ENCODE measurements at regions not wholly inside any gene's neighbourhood (a gene's known extent, or its start where the extent isn't known, plus 50 kb on each side); places are given as distances from the start of the nearest gene placed in this dataset.

DNA sequence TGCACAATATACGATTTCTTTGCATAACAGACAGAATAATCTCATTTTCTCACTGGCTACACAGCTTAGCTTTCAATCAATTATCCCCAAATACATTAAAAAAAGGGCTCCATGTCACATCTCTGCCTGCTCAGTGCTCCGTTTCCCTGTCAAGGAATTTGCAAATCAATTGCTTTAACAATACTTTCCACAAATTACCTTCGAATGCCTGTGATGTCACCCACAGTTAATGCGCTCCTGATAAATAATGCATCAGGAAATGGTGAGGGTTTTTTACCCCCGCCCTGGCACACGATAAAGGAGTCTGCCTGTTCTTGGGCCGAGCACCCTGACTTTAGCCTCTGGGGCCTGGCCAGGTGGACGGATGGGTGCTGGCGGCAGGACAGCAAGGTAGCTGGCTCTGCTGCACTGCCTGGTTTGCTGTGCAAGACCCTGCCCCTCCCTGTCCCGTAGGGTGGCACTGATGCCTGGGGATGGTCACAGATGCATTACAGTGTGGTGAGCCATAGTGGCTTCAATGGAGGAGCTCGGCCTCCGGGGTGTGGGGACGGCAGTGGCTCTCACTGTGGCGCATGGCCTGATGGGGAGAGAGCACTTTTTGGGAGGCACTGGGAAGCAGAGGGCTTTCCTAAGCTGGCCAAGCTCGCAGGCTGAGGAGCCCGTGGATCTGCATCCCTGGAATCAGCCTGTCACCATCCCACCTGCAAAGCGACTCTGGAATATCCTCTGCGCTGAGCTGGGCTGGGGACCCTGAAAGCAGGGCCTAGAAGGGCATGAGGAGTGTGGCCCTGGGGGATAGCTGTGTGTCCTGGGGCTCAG, 88.3 kb upstream of the HS6ST1 start:
- H3K4me3 ChIP-seq: no peak overlapping the region
- no peaks in the 10 kb centered on the region for H3K9me3 ChIP-seq
- TF ChIP-seq, protein P1, sequence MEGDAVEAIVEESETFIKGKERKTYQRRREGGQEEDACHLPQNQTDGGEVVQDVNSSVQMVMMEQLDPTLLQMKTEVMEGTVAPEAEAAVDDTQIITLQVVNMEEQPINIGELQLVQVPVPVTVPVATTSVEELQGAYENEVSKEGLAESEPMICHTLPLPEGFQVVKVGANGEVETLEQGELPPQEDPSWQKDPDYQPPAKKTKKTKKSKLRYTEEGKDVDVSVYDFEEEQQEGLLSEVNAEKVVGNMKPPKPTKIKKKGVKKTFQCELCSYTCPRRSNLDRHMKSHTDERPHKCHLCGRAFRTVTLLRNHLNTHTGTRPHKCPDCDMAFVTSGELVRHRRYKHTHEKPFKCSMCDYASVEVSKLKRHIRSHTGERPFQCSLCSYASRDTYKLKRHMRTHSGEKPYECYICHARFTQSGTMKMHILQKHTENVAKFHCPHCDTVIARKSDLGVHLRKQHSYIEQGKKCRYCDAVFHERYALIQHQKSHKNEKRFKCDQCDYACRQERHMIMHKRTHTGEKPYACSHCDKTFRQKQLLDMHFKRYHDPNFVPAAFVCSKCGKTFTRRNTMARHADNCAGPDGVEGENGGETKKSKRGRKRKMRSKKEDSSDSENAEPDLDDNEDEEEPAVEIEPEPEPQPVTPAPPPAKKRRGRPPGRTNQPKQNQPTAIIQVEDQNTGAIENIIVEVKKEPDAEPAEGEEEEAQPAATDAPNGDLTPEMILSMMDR (IDR thresholded peaks at IDR 0.05): no peak
- no peak for TF ChIP-seq POLR2A (IDR thresholded peaks at IDR 0.05)
- DNase-seq: peak in 1 of 3 donors; percentile 37
- H3K27me3 ChIP-seq: no peaks in the 10 kb centered on the region
- H3K4me1 ChIP-seq: no peaks in the 10 kb centered on the region
- H3K27ac ChIP-seq: no peak overlapping the region
- H3K36me3 ChIP-seq: no peaks in the 10 kb centered on the region

DNA sequence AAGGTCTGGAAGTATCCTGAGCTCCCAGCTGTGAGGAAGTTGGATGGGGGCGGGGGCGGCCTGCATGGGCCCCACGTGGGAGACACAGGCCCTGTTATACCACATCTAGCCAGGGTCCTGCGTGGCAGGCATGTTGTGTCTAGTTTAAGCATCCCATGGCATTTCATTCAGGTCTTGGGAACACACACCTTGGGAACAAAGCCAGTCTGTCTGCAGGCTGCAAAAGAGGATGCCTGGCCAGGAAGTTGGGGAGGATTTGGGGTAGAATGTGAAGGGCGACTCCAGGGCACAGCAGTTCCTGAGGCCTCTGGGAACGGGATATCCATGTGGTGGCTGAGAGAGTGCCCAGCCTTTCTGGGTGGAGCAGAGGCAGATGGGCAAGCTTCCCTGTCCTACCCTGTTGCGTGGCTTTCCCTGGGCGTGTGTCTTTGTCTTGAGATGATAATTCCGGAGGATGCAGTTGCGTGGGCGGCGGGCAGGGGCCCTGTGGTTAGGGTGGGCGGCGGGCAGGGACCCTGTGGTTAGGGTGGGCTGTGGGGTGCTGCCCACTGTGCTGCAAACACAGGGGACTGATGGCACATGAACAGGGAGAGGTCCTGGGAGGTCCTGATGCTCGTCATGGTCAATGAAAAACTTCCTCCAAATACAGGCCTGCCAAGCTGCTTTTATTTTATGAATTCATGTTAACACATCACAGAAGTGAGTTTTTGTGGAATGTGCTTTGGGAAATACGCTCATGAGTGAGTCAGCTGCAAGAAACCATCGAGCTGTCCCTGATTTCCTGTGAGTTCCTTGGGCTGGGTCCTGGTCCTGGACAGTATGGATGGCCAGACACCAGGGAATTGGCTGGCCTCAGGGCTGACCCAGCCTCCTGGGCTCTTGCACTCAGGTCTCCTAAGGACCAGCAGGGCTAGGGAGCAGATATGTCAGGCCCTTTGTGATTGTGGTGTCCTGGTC, 90.0 kb upstream of the HS6ST1 start:
- Histone ChIP-seq H3K4me3 (no peak overlapping the region), H3K9me3 (no peaks in the 10 kb centered on the region), H3K36me3 (no peaks in the 10 kb centered on the region), H3K27ac (peak overlapping the region in 1 of 4 donors; percentile 48), H3K27me3 (no peaks in the 10 kb centered on the region), H3K4me1 (no peaks in the 10 kb centered on the region)
- TF ChIP-seq, protein P1 (IDR thresholded peaks at IDR 0.05): no peak
- TF ChIP-seq POLR2A (IDR thresholded peaks at IDR 0.05): no peak
- DNase-seq: peak in 1 of 3 donors; percentile 41

DNA sequence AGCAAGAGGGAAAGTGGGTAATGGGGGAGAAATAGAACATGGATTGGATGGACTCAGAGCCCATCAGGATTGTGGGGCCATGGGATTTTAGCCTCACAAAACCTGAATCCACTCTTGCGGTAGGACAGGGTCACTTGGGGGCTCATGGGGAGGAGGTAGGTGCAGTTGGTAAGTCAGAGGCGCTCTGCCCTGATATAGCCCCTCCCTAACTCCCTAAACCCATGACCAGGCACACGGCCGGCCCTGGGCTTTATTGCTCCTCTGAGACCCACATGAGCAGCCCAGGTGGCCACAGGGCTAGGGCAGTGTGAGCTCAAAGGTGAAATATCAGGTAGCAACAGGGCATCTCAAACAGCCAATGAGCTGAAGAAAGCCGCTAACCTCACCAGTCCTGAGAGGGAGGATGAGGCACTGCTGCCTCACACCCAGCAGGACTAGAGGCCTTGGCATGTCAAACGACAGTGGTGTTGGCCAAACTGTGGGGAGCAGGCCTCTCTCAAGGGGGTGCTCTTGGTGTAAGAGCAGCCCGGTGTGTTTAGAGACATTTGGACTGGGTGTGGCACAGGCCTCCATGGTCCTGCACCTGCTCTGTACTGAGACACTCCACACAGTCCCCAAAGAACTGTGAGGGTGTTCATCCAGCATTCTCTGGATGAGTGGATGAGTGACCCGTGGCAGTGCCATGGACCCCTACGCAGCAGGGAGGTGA, 90.8 kb upstream of the HS6ST1 start:
- Histone ChIP-seq H3K27ac (no peak overlapping the region), H3K27me3 (no peaks in the 10 kb centered on the region), H3K4me3 (no peak overlapping the region), H3K4me1 (no peaks in the 10 kb centered on the region), H3K36me3 (no peaks in the 10 kb centered on the region), H3K9me3 (no peaks in the 10 kb centered on the region)
- TF ChIP-seq POLR2A (IDR thresholded peaks at IDR 0.05): no peak
- TF ChIP-seq, protein P1 (IDR thresholded peaks at IDR 0.05): no peak
- no peak for DNase-seq

DNA sequence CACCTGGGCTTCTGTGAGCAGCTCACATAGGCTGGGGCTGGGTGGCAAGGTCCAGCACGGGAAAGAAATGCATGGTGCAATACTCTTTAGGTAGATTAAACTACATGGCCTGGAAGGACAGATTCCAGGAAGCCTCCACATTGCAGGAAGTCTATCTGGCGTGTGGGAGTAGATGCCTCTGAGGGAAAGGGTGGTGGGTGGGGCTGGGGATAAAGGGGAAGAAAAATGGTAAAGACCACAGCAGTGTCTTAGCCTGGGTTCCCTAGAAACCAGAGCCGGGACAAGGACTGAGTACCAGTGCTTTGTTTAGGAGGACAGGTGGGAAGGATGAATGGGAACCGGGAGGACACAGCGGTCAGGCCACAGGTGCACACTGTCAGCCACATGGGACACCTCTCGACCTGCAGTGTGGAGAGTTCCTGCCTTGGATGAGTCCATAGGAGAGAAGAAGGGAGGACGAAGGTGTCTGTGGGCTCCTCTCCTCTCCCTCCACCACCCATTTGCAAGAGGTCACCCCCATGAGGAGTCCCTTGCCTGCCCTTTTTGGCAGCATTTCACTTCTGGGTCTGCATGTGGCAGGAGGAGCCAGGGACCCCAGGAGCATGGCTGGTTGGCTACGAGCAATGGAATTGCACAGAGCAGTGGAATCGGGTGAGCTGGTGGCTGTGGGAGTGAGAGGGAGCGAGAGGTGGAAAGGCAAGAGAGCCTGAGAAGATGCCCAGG, 91.5 kb upstream of the HS6ST1 start:
- H3K27ac ChIP-seq: no peak overlapping the region
- TF ChIP-seq, protein P1 (IDR thresholded peaks at IDR 0.05): no peak
- TF ChIP-seq POLR2A (IDR thresholded peaks at IDR 0.05): no peak
- H3K9me3 ChIP-seq: no peaks in the 10 kb centered on the region
- no peak overlapping the region for H3K4me3 ChIP-seq
- no peaks in the 10 kb centered on the region for H3K4me1 ChIP-seq
- DNase-seq: peak in 2 of 3 donors; percentile 7 to 8
- no peaks in the 10 kb centered on the region for H3K36me3 ChIP-seq
- no peaks in the 10 kb centered on the region for H3K27me3 ChIP-seq

DNA sequence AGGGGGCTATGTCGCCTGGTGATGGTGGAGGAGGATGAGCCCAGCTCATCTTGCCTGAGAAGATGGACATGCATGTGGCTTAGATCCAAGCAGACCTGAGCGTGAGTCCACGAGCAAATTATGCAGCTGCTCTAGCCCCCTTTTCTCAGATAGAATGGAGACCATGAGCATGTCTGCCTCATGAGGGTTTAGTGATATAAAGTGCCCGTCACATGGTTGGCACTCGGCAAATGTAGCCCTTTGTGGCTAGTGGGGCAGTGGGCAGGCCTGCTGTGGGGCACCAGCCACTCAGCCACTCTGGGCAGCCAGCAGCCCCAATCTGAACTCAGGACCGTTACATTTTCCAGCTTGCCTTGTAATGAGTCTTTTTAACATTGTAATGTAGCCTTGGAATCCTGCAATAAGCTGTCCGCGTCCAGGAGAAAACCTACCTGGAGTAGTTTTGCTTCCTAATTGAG, 92.1 kb upstream of the HS6ST1 start:
- TF ChIP-seq, protein P1 (IDR thresholded peaks at IDR 0.05): no peak
- no peak for TF ChIP-seq POLR2A (IDR thresholded peaks at IDR 0.05)
- no peak overlapping the region for H3K4me3 ChIP-seq
- H3K9me3 ChIP-seq: no peaks in the 10 kb centered on the region
- no peaks in the 10 kb centered on the region for H3K4me1 ChIP-seq
- DNase-seq: peak in 1 of 3 donors; percentile 26
- no peaks in the 10 kb centered on the region for H3K27me3 ChIP-seq
- H3K27ac ChIP-seq: no peak overlapping the region
- H3K36me3 ChIP-seq: no peaks in the 10 kb centered on the region

Measured in Peyer's patch (tissue), 4 donors.